GM10248 (cell line): ENCODE measurements at regions not wholly inside any gene's neighbourhood (a gene's known extent, or its start where the extent isn't known, plus 50 kb on each side); places are given as distances from the start of the nearest gene placed in this dataset.

Source experiments
- CTCF ChIA-PET: fragments of 300-600 bp; sonication (Branson Sonifier 250); formaldehyde crosslinking; extraction: SDS; loops from one replicate; lab custom pipeline; 2021; ENCODE audit warnings: antibody characterized with exemption; lab: Yijun Ruan, JAX
- POLR2A ChIA-PET: fragments of 350-650 bp; sonication (Branson Sonifier 250); formaldehyde crosslinking; extraction: SDS; loops from one replicate; lab custom pipeline; 2020; ENCODE audit warnings: antibody characterized with exemption; lab: Yijun Ruan, JAX
- DNase-seq: peaks from one replicate; pipeline ENCODE4 v3.0.0; 2012; ENCODE audit errors: extremely low spot score
- TF ChIP-seq, protein P1 (sequence below): IDR thresholded peaks from 2 replicates; pipeline ENCODE4 v1.5.1; 2012; ENCODE audit warnings: mild to moderate bottlenecking, low read depth; ENCODE audit errors: extremely low read depth, missing control alignments, control extremely low read depth

DNA sequence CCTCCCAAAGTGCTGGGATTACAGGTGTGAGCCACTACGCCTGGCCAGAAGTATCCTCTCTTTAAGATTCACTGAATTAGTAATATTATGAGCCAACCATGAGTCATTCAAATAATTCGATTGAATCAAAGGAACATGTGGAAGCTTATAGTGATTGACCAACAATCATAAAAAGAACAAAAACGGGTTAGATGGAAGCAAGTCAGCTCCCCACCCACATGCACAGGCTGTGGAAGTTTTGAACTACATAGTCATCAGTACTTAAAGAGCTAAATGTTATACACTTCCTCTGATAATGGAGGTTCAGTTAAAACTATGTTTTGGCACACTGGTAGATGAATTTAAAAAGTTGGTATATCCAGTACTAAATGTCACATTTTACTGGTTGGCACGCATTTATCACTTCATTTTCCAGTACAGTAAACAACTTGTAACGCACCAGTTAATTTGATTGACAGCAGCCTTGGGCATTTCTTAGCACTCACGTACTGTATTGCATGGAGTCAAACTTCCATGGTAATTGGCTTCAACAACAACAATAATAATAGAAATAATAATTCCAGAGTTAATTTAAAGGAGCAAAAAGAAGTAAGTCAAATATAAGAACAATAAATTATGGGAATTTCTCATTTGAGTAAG is 1107.3 kb upstream of the MAP3K7 start:
- POLR2A ChIA-PET: no interaction called here
- CTCF ChIA-PET: interaction anchor here (1.2 to 1.7 kb wide), 2 partner anchors 9 to 17 kb away, joined by 3 to 5 read pairs; no protein-coding TSS in a partner anchor
- no peak for DNase-seq
- TF ChIP-seq, protein P1, sequence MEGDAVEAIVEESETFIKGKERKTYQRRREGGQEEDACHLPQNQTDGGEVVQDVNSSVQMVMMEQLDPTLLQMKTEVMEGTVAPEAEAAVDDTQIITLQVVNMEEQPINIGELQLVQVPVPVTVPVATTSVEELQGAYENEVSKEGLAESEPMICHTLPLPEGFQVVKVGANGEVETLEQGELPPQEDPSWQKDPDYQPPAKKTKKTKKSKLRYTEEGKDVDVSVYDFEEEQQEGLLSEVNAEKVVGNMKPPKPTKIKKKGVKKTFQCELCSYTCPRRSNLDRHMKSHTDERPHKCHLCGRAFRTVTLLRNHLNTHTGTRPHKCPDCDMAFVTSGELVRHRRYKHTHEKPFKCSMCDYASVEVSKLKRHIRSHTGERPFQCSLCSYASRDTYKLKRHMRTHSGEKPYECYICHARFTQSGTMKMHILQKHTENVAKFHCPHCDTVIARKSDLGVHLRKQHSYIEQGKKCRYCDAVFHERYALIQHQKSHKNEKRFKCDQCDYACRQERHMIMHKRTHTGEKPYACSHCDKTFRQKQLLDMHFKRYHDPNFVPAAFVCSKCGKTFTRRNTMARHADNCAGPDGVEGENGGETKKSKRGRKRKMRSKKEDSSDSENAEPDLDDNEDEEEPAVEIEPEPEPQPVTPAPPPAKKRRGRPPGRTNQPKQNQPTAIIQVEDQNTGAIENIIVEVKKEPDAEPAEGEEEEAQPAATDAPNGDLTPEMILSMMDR: no peak

- no peak for DNase-seq
- ChIA-PET POLR2A (no interaction called here), CTCF (no interaction called here)
- TF ChIP-seq, protein P1: no peak
Measured at GRCh38 chr6:91691449-91691848, 1104.6 kb upstream of the MAP3K7 start.

- TF ChIP-seq, protein P1: no peak
- ChIA-PET CTCF (no interaction called here), POLR2A (no interaction called here)
- no peak for DNase-seq
Measured at GRCh38 chr6:91683240-91683639, 1096.4 kb upstream of the MAP3K7 start.

- ChIA-PET POLR2A (no interaction called here), CTCF (no interaction called here)
- no peak for DNase-seq
- TF ChIP-seq, protein P1: no peak
Measured at GRCh38 chr6:91681296-91681695, 1094.4 kb upstream of the MAP3K7 start.

GRCh38 chr6:91678679-91679446 is 1092.0 kb upstream of the MAP3K7 start:
- POLR2A ChIA-PET: no interaction called here
- CTCF ChIA-PET: interaction anchor here (1.1 kb wide), 1 partner anchor 44 kb away, joined by 3 read pairs; no protein-coding TSS in a partner anchor
- TF ChIP-seq, protein P1: no peak
- DNase-seq: no peak

- ChIA-PET POLR2A (no interaction called here), CTCF (no interaction called here)
- DNase-seq: no peak
- TF ChIP-seq, protein P1: no peak
Measured at GRCh38 chr6:91672201-91672600, 1085.3 kb upstream of the MAP3K7 start.
